ENCODE measurements at regions not wholly inside any gene's neighbourhood (a gene's known extent, or its start where the extent isn't known, plus 50 kb on each side); places are given as distances from the start of the nearest gene placed in this dataset.
"Not testable (repeated sequence)": the region's sequence is repeated elsewhere in the genome, so short reads cannot be mapped to it uniquely, and the experiment has no call there.

DNA sequence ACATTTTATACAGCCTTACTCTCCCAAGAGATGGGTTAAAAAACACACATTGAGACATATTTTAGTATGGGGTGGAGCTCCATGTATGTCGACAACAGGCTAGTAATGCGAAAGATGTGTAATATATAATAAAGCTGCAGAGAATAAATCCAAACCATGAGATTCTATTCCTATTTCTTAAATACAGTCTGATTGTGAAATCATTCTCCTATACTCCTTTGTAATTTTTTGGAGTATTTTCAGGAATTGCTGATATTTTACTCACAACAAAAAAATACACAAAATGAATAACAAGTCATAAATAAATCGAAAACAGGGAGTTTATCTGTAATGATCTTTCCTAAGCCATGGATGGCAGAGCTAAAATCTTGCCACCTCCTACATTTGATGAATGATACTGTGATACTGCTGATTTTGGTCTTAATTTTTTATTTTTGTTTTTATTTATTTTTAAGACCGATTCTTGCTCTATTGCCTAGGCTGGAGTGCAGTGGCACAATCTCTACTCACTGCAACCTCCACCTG lies 173.5 kb upstream of the KLF6 start:
- POLR2A ChIA-PET = no interaction called here
- CTCF ChIA-PET = interaction anchor here (1.5 kb wide), 1 partner anchor 14 kb away, joined by 5 read pairs; no protein-coding TSS in a partner anchor

- POLR2A ChIA-PET = interaction anchor here (0.5 kb wide), 1 partner anchor 14 kb away, joined by 6 read pairs; no protein-coding TSS in a partner anchor
- CTCF ChIA-PET = no interaction called here
Measured at GRCh38 chr10:3955955-3956617, 171.1 kb upstream of the KLF6 start.

GRCh38 chr10:3955493-3955892 lies 170.5 kb upstream of the KLF6 start:
- CTCF ChIA-PET = no interaction called here
- POLR2A ChIA-PET = no interaction called here

DNA sequence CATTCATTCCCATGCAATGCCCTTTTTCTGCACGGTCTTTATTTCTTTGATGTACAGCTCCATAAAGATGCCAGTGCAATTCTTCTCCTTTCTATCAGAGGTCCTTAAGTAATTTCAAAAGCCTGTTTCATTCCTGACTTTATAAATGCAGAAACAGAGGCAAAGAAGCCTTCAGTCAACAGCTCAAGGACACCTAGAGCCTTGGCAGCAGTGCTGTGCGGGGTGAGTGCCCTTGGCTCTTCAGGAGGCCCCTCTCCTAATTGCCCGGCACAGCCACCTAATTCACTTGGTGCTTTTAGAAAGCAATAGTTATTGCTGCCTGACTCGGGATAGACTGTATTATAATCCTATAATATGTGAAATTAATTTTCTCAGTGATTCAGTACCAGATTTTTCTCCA lies 169.6 kb upstream of the KLF6 start:
- CTCF ChIA-PET = interaction anchor here (0.8 kb wide), 1 partner anchor 79 kb away, joined by 3 read pairs; no protein-coding TSS in a partner anchor
- POLR2A ChIA-PET = no interaction called here

- POLR2A ChIA-PET = not testable (repeated sequence)
- CTCF ChIA-PET = interaction anchor here (0.8 kb wide), 1 partner anchor 79 kb away, joined by 3 read pairs; no protein-coding TSS in a partner anchor
Measured at GRCh38 chr10:3954007-3954406, 169.0 kb upstream of the KLF6 start.

- ChIA-PET POLR2A (no interaction called here), CTCF (no interaction called here)
Measured at GRCh38 chr10:3951993-3952392, 167.0 kb upstream of the KLF6 start.

DNA sequence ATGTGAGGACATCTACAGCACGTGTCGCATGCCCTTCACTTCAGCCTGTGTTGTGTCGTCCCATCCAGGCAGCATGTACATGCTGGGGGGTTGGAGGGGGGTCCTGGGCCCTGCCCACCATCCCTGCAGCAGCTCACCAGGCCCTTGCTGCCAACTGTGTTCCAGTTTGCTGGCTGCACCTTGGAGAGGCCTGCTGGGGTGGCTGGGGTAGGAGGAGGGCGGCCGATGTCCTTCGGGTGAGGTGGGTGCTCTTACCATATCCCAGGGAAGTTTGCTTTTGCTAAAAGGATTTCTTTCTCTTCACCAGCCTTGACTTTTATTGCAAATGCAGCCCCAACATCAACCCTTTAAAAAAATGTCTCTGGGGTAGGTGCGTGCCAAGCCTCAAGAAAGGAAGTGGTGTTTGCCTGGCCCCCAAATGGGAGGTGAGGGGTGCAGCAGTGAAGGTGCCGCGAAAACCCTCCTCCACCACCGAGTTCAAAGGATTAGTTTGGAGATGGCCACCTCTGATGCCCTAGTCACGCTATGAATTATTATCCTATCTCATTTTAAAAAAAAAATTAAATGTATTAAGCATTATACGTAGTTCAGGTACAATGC lies 165.8 kb upstream of the KLF6 start:
- ChIA-PET CTCF (no interaction called here), POLR2A (no interaction called here)

GRCh38 chr10:3949711-3950110 lies 164.7 kb upstream of the KLF6 start:
- CTCF ChIA-PET = interaction anchor here (1.1 kb wide), 1 partner anchor 11 kb away, joined by 3 read pairs; no protein-coding TSS in a partner anchor
- POLR2A ChIA-PET = no interaction called here

DNA sequence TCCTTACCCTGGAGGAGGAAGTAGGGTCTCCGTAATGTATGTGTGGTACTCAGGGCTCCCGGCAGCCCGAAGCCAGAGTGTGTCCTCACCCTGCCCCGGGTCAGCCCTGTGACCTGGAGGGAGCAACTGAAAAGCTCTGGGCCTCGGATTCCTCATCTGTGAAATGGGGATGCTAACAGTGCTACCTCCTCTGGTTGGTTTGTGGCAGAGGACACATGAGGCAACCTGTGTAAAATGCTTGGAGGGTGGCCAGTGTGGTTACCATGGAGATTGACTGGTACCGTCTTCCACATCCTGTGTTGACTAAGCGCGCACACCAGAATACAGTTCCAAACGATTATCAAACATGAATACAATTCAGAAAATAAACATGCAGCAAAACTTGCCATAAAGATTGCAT lies 163.8 kb upstream of the KLF6 start:
- CTCF ChIA-PET = interaction anchor here (1.1 kb wide), 1 partner anchor 12 kb away, joined by 3 read pairs; no protein-coding TSS in a partner anchor

GRCh38 chr10:3946234-3947229 lies 161.5 kb upstream of the KLF6 start:
- CTCF ChIA-PET = interaction anchor here (0.7 kb wide), 1 partner anchor 288 kb away, joined by 6 read pairs; no protein-coding TSS in a partner anchor
- POLR2A ChIA-PET = interaction anchor here (0.6 to 0.8 kb wide), 4 partner anchors 14 to 749 kb away, joined by 3 to 17 read pairs (median 8); no protein-coding TSS in a partner anchor

More for the DNA sequence above, 163.8 kb upstream of the KLF6 start:
- POLR2A ChIA-PET = no interaction called here

- ChIA-PET CTCF (interaction anchor here (0.6 kb wide), 1 partner anchor 725 kb away, joined by 3 read pairs; no protein-coding TSS in a partner anchor), POLR2A (interaction anchor here (0.6 kb wide), 1 partner anchor 36 kb away, joined by 4 read pairs; no protein-coding TSS in a partner anchor)
Measured at GRCh38 chr10:3945026-3945425, 160.0 kb upstream of the KLF6 start.

DNA sequence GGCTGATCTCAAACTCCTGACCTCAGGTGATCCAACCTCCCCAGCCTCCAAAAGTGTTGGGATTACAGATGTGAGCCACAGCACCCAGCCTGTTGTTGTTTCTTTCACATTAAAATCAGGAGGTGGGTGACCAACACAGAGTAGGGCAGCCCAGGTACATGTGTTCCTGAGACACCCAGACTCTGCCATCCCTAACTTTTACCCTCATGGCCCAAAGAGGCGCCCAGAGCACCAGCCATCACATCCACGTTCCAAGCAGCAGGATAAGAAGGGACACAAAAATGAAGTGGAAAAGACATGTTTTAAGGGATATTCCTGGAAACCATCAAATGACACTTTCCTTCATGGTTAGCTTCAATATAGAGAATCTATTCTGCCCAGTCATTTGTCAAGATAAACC lies 159.6 kb upstream of the KLF6 start:
- POLR2A ChIA-PET = no interaction called here
- CTCF ChIA-PET = interaction anchor here (0.6 kb wide), 1 partner anchor 725 kb away, joined by 3 read pairs; no protein-coding TSS in a partner anchor

DNA sequence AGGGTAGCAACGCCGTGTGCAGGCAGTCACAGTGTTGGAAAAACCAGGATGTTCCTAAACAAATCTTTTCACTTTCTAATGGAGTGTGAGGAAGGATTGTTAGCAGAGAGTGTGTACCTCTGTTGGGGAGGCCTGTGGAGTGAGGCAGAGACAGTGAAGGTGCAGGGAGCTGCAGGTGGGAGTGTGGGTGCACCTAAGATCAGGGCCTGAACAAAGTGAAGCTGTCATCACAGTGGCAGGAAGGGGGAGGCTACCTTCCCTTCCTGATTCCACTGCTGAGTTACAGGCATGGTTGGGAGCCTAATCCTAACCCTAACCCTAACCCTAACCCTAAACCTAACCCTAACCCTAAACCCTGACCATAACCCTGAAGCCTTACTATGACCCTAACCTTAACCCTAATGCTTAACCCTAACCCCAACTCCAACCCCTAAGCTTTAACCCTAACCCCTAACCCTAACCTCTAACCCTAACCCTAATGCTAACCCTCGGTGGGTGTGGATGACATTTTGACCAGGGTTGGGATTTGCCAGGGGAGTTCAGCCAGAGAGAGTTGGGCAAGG lies 158.8 kb upstream of the KLF6 start:
- ChIA-PET POLR2A (no interaction called here), CTCF (no interaction called here)

DNA sequence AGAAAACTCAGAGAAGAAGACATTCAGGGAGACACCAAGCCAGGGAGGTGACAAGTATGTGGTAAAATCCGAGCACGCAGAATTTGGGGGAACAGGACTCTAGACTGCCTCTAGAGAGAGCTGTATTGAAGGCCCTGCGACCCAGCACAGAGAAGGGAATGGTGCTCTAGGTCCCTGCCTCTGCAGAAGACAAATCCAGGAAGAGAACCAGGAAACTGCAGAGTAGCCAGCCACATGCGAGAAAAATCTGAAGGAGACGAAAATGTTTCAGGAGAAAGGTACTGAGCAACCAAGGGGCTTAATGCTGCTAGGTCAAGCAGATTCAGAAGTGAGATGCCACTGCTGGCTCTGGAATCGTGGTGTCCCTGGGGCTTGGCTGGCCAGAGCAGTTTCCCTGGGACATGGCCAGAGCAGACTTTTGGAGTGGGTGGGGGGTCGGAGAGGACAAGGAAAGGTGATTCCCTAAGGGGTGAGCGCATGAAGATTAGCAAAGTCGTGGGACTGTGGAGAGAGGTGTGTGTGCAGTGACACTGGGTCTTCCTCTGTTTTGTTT lies 158.0 kb upstream of the KLF6 start:
- CTCF ChIA-PET = no interaction called here

DNA sequence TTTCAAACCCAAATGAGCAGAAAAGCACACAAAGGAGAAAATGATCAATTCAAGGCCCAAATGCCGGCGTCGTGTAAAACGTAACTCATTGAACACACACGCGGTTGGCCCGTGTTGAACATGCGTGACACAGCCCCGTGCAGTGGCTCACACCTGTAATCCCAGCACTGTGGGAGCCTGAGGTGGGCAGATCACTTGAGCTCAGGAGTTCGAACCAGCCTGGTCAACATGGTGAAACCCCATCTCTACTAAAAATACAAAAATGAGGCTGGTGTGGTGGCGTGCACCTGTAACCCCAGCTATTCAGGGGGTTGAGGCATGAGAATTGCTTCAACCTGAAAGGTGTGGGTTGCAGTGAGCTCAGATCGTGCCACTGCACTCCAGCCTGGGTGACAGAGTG lies 156.7 kb upstream of the KLF6 start:
- CTCF ChIA-PET = no interaction called here

More for the DNA sequence above, 158.0 kb upstream of the KLF6 start:
- POLR2A ChIA-PET = no interaction called here

DNA sequence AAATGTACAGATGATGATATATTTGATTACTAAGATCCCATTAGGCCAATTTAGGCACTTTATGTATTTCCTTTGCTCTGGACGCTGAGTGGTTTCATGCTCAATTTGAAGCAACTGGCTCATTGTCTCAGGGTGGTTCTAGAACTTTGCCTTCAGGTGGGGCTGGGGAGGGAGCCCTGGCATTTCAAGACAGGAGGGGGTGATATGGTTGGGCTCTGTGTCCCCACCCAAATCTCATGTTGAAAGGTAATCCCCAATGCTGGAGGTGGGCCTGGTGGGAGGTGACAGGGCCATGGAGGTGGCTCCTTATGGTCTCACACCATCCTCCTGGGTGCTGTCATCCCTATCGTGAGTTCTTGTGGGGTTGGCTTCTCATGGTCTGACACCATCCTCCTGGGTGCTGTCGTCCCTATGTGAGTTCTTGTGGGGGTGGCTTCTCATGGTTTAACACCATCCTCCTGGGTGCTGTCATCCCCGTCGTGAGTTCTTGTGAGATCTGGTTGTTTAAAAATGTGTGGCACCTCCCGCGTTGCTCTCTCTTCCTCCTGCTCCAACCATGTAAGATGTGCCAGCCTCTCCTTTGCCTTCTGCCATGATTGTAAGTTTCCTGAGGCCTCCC lies 151.5 kb upstream of the KLF6 start:
- ChIA-PET CTCF (no interaction called here), POLR2A (no interaction called here)

More for the DNA sequence above, 156.7 kb upstream of the KLF6 start:
- POLR2A ChIA-PET = interaction anchor here (0.6 kb wide), 1 partner anchor 15 kb away, joined by 6 read pairs; no protein-coding TSS in a partner anchor

DNA sequence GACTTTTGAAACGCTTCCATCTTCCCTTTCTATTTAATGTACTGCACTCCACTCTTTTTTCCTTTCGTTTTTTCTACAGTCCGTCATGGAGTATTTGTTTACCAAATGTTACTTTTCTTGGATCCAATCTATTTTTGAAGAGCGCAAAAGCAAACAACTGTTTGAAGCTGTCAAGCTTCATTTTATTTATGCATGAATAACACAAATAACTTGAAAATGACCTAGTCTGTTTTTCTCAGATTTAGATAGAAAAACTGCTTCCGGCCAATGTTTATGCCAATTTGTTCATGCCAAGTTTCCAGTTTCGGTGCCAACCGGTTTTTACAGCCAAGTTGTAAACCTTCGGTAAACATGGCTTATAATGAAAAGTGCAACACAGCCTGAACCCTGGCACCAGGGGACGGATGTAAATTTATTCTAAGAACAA lies 150.9 kb upstream of the KLF6 start:
- POLR2A ChIA-PET = no interaction called here
- CTCF ChIA-PET = interaction anchor here (0.7 kb wide), 1 partner anchor 1618 kb away, joined by 4 read pairs; no protein-coding TSS in a partner anchor

GRCh38 chr10:3935141-3935540 lies 150.1 kb upstream of the KLF6 start:
- POLR2A ChIA-PET = no interaction called here
- CTCF ChIA-PET = interaction anchor here (0.7 to 1.2 kb wide), 2 partner anchors 36 to 1619 kb away, joined by 3 to 4 read pairs; no protein-coding TSS in a partner anchor

Measured in activated CD8-positive, alpha-beta memory T cell treated with anti-CD3 and anti-CD28 coated beads for 36 hours (primary cell).